ENCODE measurements at regions not wholly inside any gene's neighbourhood (a gene's known extent, or its start where the extent isn't known, plus 50 kb on each side); places are given as distances from the start of the nearest gene placed in this dataset.

- Histone ChIP-seq H3K9ac (no peak overlapping the region), H2AFZ (no peak overlapping the region), H3K4me1 (no peaks in the 10 kb centered on the region), H3K4me2 (ENCODE audit: low read length) (no peak overlapping the region), H3K27ac (no peak overlapping the region), H3K4me3 (ENCODE audit: low read depth, low read length) (no peak overlapping the region), H3K79me2 (no peaks in the 10 kb centered on the region), H3K27me3 (ENCODE audit: control insufficient read depth, insufficient read depth, low read length) (no peaks in the 10 kb centered on the region), H3K36me3 (ENCODE audit: control insufficient read depth, insufficient read depth, low read length) (no peaks in the 10 kb centered on the region), H3K9me3 (ENCODE audit: control insufficient read depth, low read length) (no peaks in the 10 kb centered on the region)
- TF ChIP-seq, protein P1, sequence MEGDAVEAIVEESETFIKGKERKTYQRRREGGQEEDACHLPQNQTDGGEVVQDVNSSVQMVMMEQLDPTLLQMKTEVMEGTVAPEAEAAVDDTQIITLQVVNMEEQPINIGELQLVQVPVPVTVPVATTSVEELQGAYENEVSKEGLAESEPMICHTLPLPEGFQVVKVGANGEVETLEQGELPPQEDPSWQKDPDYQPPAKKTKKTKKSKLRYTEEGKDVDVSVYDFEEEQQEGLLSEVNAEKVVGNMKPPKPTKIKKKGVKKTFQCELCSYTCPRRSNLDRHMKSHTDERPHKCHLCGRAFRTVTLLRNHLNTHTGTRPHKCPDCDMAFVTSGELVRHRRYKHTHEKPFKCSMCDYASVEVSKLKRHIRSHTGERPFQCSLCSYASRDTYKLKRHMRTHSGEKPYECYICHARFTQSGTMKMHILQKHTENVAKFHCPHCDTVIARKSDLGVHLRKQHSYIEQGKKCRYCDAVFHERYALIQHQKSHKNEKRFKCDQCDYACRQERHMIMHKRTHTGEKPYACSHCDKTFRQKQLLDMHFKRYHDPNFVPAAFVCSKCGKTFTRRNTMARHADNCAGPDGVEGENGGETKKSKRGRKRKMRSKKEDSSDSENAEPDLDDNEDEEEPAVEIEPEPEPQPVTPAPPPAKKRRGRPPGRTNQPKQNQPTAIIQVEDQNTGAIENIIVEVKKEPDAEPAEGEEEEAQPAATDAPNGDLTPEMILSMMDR (IDR thresholded peaks at IDR 0.05), result no peak
Observed at GRCh38 chr18:75752740-75753263, 325.3 kb upstream of the SMIM21 start.

DNA sequence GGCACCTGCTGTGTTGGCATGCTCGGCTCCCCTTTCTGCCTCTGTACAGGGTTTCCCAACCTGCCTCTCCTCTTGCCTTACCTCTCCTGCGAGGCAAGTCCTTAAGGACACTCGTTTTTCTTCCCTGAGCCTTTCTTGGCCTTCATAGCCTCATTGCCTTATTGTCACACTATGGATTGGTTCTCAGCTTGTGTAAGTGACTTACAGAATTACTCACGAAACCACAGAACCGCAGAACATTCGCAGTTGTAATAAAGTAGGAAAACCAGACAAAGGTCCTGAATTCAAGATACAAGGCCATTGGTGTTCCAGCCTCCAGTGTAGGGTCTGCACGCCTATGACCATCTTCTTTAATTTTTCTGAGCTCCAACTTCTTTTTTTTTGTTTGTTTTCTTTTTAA is 317.6 kb upstream of the SMIM21 start:
- Histone ChIP-seq H3K27me3 (ENCODE audit: control insufficient read depth, insufficient read depth, low read length) (no peaks in the 10 kb centered on the region), H3K27ac (no peak overlapping the region), H2AFZ (no peak overlapping the region), H3K79me2 (no peaks in the 10 kb centered on the region), H3K4me3 (ENCODE audit: low read depth, low read length) (no peak overlapping the region), H3K9me3 (ENCODE audit: control insufficient read depth, low read length) (no peaks in the 10 kb centered on the region), H3K9ac (no peak overlapping the region), H3K4me2 (ENCODE audit: low read length) (no peak overlapping the region), H3K4me1 (no peaks in the 10 kb centered on the region), H3K36me3 (ENCODE audit: control insufficient read depth, insufficient read depth, low read length) (no peaks in the 10 kb centered on the region)
- TF ChIP-seq, protein P1 (IDR thresholded peaks at IDR 0.05), result no peak

GRCh38 chr18:75742516-75742915 is 315.0 kb upstream of the SMIM21 start:
- H3K4me3 ChIP-seq (ENCODE audit: low read depth, low read length), result no peak overlapping the region
- TF ChIP-seq, protein P1 (IDR thresholded peaks at IDR 0.05), result no peak
- no peak overlapping the region for H3K4me2 ChIP-seq (ENCODE audit: low read length)
- no peaks in the 10 kb centered on the region for H3K27me3 ChIP-seq (ENCODE audit: control insufficient read depth, insufficient read depth, low read length)
- no peak overlapping the region for H3K27ac ChIP-seq
- H3K36me3 ChIP-seq (ENCODE audit: control insufficient read depth, insufficient read depth, low read length), result no peaks in the 10 kb centered on the region
- no peaks in the 10 kb centered on the region for H3K79me2 ChIP-seq
- H3K9ac ChIP-seq, result no peak overlapping the region
- no peaks in the 10 kb centered on the region for H3K4me1 ChIP-seq
- no peak overlapping the region for H2AFZ ChIP-seq
- no peaks in the 10 kb centered on the region for H3K9me3 ChIP-seq (ENCODE audit: control insufficient read depth, low read length)

DNA sequence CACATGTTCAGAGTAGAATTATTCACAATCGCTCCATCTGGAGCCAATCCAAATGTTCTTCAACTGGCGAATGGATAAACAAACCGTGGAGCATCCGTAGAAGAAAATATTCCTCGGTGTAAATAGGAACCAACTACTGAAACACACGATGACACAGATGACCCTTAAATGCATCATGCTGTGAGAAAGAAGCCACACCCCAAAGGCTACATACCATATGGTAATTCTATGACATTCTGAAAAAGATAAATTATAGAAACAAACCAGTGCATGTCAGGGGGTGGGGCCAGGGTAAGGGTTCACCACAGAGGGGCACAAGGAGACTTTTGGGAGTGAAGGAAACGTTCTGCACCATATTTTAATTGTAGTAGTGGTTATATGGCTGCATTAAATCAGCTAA is 312.2 kb upstream of the SMIM21 start:
- Histone ChIP-seq H3K9me3 (ENCODE audit: control insufficient read depth, low read length) (no peaks in the 10 kb centered on the region), H3K27ac (no peak overlapping the region), H3K79me2 (no peaks in the 10 kb centered on the region), H3K4me1 (no peaks in the 10 kb centered on the region), H3K4me3 (ENCODE audit: low read depth, low read length) (no peak overlapping the region), H2AFZ (no peak overlapping the region), H3K9ac (no peak overlapping the region), H3K27me3 (ENCODE audit: control insufficient read depth, insufficient read depth, low read length) (no peaks in the 10 kb centered on the region), H3K36me3 (ENCODE audit: control insufficient read depth, insufficient read depth, low read length) (no peaks in the 10 kb centered on the region), H3K4me2 (ENCODE audit: low read length) (no peak overlapping the region)
- TF ChIP-seq, protein P1 (IDR thresholded peaks at IDR 0.05), result no peak

DNA sequence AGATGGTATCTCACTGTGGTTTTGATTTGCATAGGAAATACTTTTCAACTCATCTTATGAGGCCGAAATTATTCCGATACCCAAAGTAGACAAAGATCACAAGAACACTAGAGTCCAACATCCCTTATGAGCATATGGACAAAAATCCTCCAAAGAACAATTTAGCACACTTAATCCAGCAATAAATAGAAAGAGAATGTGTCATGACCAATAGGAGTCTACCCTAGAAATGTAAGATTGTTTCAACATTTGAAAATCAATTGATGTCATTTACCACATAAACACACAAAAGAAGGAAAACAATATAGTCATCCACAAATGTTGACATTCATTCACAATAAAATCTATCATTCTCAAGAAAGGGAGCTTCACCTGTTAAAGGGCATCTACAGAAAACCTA is 307.8 kb upstream of the SMIM21 start:
- Histone ChIP-seq H3K4me2 (ENCODE audit: low read length) (no peak overlapping the region), H3K27me3 (ENCODE audit: control insufficient read depth, insufficient read depth, low read length) (no peaks in the 10 kb centered on the region), H3K9ac (no peak overlapping the region), H3K9me3 (ENCODE audit: control insufficient read depth, low read length) (no peaks in the 10 kb centered on the region), H2AFZ (no peak overlapping the region), H3K36me3 (ENCODE audit: control insufficient read depth, insufficient read depth, low read length) (no peaks in the 10 kb centered on the region), H3K4me3 (ENCODE audit: low read depth, low read length) (no peak overlapping the region), H3K27ac (no peak overlapping the region), H3K79me2 (no peaks in the 10 kb centered on the region), H3K4me1 (no peaks in the 10 kb centered on the region)
- TF ChIP-seq, protein P1 (IDR thresholded peaks at IDR 0.05), result no peak
